ENCODE measurements at regions not wholly inside any gene's neighbourhood (a gene's known extent, or its start where the extent isn't known, plus 50 kb on each side); places are given as distances from the start of the nearest gene placed in this dataset.

DNA sequence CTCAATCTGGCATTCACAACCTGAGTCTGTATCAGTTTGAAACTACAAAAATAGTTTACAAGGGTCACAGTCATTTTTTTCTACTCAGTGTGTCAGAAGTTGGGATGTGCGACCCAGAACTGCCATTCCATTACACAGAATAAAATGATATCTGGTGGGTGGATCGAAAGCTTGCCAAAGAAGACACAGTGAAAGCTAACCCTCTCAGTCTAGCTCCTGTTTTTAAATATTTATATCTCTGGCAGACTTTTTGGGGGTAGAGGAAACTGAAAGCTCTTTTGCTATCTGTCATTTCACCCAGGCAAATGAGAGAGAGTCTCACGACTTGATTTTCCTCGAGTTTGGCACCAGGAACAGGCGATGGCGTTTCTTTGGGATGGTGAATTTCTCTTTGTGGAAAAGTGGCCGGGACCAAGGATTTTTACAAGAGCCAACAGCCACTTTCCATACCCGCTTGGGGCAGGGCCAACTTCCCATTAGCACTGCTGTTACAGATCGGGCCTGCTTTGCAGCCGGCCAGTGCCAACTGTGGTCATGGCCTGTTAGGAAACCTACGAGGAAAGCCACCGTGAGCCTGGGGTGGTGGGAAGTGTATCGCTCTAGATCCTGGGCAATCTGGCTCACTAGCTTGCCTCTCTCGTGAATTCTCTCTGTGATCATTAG, 185.5 kb upstream of the NFIA start:
- TF ChIP-seq, protein P1, sequence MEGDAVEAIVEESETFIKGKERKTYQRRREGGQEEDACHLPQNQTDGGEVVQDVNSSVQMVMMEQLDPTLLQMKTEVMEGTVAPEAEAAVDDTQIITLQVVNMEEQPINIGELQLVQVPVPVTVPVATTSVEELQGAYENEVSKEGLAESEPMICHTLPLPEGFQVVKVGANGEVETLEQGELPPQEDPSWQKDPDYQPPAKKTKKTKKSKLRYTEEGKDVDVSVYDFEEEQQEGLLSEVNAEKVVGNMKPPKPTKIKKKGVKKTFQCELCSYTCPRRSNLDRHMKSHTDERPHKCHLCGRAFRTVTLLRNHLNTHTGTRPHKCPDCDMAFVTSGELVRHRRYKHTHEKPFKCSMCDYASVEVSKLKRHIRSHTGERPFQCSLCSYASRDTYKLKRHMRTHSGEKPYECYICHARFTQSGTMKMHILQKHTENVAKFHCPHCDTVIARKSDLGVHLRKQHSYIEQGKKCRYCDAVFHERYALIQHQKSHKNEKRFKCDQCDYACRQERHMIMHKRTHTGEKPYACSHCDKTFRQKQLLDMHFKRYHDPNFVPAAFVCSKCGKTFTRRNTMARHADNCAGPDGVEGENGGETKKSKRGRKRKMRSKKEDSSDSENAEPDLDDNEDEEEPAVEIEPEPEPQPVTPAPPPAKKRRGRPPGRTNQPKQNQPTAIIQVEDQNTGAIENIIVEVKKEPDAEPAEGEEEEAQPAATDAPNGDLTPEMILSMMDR (conservative IDR thresholded peaks at IDR 0.05; ENCODE audit: low read depth, low read length): no peak
- Histone ChIP-seq H3K79me2 (ENCODE audit: insufficient read depth, low read depth) (no peaks in the 10 kb centered on the region), H3K4me1 (ENCODE audit: low read depth, poor library complexity, severe bottlenecking) (no peaks in the 10 kb centered on the region), H3K36me3 (ENCODE audit: insufficient read depth) (no peaks in the 10 kb centered on the region), H3K9ac (no peak overlapping the region), H3K4me2 (no peak overlapping the region), H3K4me3 (IDR thresholded peaks at IDR 0.05; ENCODE audit: insufficient read depth, low read depth, low read length) (no peak overlapping the region), H3K27me3 (ENCODE audit: insufficient read depth, low read depth) (no peaks in the 10 kb centered on the region), H4K20me1 (ENCODE audit: insufficient read depth) (no peaks in the 10 kb centered on the region), H3K27ac (no peak overlapping the region), H2AFZ (ENCODE audit: low read depth) (no peak overlapping the region)

DNA sequence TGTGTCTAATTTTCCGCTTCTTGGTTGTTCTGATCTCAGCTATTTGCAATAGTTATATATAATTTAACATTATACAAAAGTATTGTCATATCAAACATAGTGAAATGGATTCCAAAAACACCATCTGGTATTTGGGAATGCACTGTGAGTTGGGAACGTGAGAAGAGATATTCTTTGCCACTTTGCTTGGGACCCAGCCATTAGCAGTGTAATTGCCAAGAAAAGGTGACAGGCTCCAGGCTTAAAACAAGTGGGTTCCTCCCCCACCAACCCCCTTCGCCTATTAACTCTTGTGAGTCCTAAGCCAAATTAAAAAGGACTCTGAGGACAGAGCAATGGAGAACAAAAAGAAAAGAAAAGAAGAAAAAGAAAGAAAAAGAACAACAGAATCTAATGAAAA, 186.7 kb upstream of the NFIA start:
- Histone ChIP-seq H2AFZ (ENCODE audit: low read depth) (no peak overlapping the region), H3K4me2 (no peak overlapping the region), H3K27ac (no peak overlapping the region), H3K4me1 (ENCODE audit: low read depth, poor library complexity, severe bottlenecking) (peaks cover 2% of the 10 kb centered on the region), H3K36me3 (ENCODE audit: insufficient read depth) (no peaks in the 10 kb centered on the region), H4K20me1 (ENCODE audit: insufficient read depth) (no peaks in the 10 kb centered on the region), H3K4me3 (IDR thresholded peaks at IDR 0.05; ENCODE audit: insufficient read depth, low read depth, low read length) (no peak overlapping the region), H3K27me3 (ENCODE audit: insufficient read depth, low read depth) (no peaks in the 10 kb centered on the region), H3K9ac (no peak overlapping the region), H3K79me2 (ENCODE audit: insufficient read depth, low read depth) (no peaks in the 10 kb centered on the region)
- TF ChIP-seq, protein P1 (conservative IDR thresholded peaks at IDR 0.05; ENCODE audit: low read depth, low read length): no peak

DNA sequence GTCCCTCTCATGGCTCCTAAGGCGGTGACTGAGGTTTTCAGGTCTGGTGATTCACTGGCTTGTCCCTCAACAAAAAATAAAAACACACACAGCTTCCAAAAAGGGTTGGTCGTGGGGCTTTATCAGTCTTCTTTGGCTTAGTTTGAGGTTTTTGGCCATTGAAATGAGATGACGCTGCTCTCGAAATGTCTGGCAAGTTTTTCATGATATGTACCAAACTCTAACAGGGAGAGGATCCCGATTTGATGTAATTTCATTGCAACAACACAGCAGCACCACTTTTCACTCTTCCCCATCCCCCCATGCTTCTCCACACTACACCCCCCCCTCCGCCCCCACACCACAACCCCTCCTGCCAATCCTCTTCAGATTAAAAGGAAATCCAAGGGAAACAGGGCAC, 187.1 kb upstream of the NFIA start:
- Histone ChIP-seq H3K36me3 (ENCODE audit: insufficient read depth) (no peaks in the 10 kb centered on the region), H3K79me2 (ENCODE audit: insufficient read depth, low read depth) (no peaks in the 10 kb centered on the region), H3K4me3 (IDR thresholded peaks at IDR 0.05; ENCODE audit: insufficient read depth, low read depth, low read length) (no peak overlapping the region), H3K4me1 (ENCODE audit: low read depth, poor library complexity, severe bottlenecking) (peaks cover 5% of the 10 kb centered on the region), H2AFZ (ENCODE audit: low read depth) (no peak overlapping the region), H3K4me2 (no peak overlapping the region), H3K27ac (no peak overlapping the region), H4K20me1 (ENCODE audit: insufficient read depth) (no peaks in the 10 kb centered on the region), H3K9ac (no peak overlapping the region), H3K27me3 (ENCODE audit: insufficient read depth, low read depth) (no peaks in the 10 kb centered on the region)
- TF ChIP-seq, protein P1 (conservative IDR thresholded peaks at IDR 0.05; ENCODE audit: low read depth, low read length): no peak

DNA sequence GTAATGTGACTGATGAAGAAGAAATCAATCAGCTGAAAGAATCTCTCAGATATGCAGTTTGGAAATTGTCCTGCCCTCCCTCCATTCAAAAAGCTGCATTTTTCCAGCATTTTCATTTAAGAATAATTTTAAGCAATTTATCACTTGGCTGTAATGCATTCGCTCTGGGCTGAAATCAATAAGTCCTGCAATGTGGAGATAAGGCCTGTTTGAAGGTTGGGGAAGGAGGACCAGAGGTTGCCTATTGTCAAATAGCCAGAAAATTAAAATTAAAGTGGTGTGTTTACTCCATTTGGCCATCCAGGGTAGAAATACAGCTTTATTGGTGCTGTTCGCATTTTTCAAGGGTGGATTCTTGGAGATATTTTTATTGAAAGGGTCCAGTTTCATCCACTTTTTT, 187.6 kb upstream of the NFIA start:
- Histone ChIP-seq H2AFZ (ENCODE audit: low read depth) (no peak overlapping the region), H3K4me3 (IDR thresholded peaks at IDR 0.05; ENCODE audit: insufficient read depth, low read depth, low read length) (no peak overlapping the region), H3K4me1 (ENCODE audit: low read depth, poor library complexity, severe bottlenecking) (peaks cover 5% of the 10 kb centered on the region), H3K27ac (no peak overlapping the region), H3K36me3 (ENCODE audit: insufficient read depth) (no peaks in the 10 kb centered on the region), H4K20me1 (ENCODE audit: insufficient read depth) (no peaks in the 10 kb centered on the region), H3K4me2 (no peak overlapping the region), H3K27me3 (ENCODE audit: insufficient read depth, low read depth) (no peaks in the 10 kb centered on the region), H3K79me2 (ENCODE audit: insufficient read depth, low read depth) (no peaks in the 10 kb centered on the region), H3K9ac (no peak overlapping the region)
- TF ChIP-seq, protein P1 (conservative IDR thresholded peaks at IDR 0.05; ENCODE audit: low read depth, low read length): no peak
